HG03196 (cell line): ENCODE measurements at regions not wholly inside any gene's neighbourhood (a gene's known extent, or its start where the extent isn't known, plus 50 kb on each side); places are given as distances from the start of the nearest gene placed in this dataset.

Experiments used
- ATAC-seq: cut with Tn5 transposase; IDR thresholded peaks from one replicate; pipeline ENCODE4 v1.9.1; 2021; ENCODE audit not compliant: unreplicated experiment

- ATAC-seq: no peak
Measured at GRCh38 chr2:83695530-83695929, 763.5 kb downstream of the SUCLG1 start.

GRCh38 chr2:83695037-83695436 is 764.0 kb downstream of the SUCLG1 start:
- no peak for ATAC-seq

DNA sequence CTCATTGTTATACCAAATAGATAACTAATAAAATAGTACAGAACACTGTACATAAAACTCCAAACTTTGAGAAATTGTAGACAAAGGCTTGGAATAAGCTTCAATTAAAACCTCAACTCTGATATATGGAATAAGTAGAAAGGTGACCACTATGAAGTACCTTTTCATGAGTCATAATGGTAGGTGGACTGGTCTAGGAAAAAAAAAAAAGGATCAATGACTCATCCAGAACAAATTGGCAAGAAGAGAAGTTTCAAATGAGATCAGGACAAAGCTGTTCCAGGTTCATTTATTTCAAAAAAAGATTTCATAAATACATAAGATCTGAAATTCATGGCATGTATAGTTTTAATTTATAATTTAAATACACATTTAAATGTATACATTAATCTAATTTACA is 769.7 kb downstream of the SUCLG1 start:
- ATAC-seq: no peak

GRCh38 chr2:83686863-83687262 is 772.2 kb downstream of the SUCLG1 start:
- no peak for ATAC-seq

GRCh38 chr2:83674050-83674449 is 785.0 kb downstream of the SUCLG1 start:
- ATAC-seq: no peak

- no peak for ATAC-seq
Measured at GRCh38 chr2:83665894-83666293, 793.2 kb downstream of the SUCLG1 start.

DNA sequence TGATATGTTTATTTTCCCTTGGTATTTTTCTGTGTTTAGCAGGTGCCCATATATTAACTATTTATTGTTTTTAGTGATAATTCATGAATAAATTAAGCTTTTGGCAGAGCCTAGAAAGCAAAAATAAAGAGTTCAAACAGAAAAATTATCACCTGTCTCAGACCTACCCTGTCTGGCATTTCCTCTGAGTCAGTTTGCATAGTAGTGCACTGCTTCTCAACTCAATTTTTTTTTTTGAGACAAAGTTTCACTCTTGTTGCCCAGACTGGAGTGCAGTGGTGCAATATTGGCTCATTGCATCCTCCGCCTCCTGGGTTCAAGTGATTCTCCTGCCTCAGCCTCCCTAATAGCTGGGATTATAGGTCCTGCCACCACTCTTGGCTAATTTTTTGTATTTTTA is 793.9 kb downstream of the SUCLG1 start:
- no peak for ATAC-seq

DNA sequence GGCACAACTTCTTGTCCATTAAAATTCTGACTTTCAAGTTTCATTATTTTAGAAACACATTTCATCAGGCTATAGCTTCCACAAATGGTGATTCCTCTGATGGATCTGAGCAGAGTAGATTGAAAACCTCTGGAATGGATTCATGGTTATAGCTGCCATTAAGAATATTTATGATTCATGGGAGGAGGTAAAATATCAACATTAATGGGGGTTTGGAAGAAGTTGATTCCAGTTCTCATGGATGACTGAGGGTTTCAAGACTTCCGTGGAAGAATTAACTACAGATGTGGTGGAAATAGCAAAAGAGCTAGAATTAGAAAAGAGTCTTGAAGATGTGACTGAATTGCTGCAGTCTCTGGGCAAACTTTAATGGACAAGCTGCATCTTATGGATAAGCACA is 797.4 kb downstream of the SUCLG1 start:
- ATAC-seq: no peak

- ATAC-seq: no peak
Measured at GRCh38 chr2:83654091-83654611, 804.9 kb downstream of the SUCLG1 start.

- no peak for ATAC-seq
Measured at GRCh38 chr2:83650898-83651297, 808.2 kb downstream of the SUCLG1 start.

GRCh38 chr2:83650161-83650560 is 808.9 kb downstream of the SUCLG1 start:
- no peak for ATAC-seq

- no peak for ATAC-seq
Measured at GRCh38 chr2:83640506-83640905, 818.6 kb downstream of the SUCLG1 start.

GRCh38 chr2:83633423-83633822 is 825.7 kb downstream of the SUCLG1 start:
- ATAC-seq: no peak

- no peak for ATAC-seq
Measured at GRCh38 chr2:83630351-83630750, 828.7 kb downstream of the SUCLG1 start.

DNA sequence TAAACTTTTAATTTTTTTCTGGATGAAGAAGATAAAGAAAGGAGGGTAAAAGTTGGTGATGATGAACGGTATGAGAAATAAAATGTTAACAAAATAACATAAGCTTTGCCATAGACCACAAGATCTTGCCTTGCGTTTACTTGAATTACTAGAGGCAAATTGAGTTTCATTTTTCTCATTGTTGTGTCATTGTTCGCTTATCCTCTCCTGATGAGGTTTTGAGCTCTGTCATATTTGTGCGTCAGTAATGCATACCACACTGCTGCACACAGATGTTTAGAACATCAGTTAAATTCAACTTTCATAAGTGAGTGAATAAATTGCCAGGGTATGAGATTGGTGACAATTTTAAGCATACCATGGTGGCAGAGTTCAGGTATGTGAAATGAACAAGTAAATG is 843.6 kb downstream of the SUCLG1 start:
- ATAC-seq: no peak

DNA sequence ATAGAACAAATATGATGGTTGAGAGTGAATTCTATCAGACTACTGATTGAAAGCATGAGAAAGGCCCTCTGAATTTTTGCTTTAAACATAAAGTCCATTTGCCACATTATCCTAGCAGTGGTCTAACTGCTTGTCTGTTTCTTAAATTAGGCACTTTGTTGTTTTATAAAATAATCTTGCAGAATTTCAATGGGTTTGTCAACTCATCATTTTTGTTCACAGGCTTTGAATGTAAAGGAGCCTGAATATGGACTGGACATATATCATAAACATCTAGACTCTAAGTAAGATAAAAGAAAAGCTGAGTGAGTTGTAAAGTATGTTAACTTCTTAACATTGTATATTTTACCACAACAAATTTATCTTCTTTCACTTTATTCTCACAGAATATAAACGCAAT is 845.9 kb downstream of the SUCLG1 start:
- ATAC-seq: no peak

DNA sequence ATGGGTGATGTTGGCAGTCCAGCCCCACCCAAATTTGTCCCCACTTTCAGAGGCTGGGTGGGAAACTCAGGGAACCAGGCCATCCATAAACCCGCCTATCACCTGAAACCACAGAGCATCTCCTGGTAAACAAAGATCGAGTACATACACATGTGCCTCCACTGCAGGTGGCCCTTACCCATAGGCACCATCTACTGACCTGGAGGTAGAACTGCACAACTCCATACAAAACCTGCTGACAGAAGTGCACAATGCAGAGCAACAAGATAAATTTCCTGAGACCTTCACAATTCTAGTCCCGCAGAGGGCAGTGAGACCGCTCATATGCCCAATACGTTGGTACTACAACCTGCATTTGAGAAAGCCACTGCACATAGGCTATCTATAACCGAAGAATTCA is 856.3 kb downstream of the SUCLG1 start:
- no peak for ATAC-seq

DNA sequence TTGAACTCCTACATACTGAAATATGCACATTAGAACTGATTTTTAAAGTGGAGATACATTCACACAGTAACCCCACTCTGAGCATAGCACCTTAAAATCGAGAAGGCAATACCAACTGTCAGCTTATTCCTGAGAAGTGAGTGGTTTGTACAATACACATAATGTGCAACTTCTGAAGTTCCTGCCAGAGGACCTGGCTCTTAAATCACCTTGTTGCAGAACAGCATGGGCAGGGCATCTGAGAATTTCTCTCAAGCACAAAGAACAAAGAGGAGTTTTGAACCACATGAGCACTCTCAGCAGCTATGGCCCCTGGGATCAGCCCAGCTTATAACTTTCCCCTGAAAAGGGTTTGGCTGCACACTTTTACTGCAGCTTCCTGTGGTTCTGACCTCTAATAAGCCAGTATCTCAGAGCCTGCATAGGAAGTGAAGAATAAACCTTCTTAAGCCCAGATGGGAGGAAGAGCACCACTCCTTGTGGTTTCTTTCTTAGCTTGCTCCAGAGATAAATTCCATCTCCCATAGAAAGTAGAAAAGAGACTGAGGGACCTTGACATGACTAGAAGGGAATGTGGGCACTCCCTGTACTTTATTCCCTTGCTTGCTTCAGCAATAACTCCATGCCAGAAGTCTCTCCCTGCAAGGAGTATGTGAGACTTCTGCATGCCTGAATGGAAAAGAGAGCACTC is 862.3 kb downstream of the SUCLG1 start:
- no peak for ATAC-seq

DNA sequence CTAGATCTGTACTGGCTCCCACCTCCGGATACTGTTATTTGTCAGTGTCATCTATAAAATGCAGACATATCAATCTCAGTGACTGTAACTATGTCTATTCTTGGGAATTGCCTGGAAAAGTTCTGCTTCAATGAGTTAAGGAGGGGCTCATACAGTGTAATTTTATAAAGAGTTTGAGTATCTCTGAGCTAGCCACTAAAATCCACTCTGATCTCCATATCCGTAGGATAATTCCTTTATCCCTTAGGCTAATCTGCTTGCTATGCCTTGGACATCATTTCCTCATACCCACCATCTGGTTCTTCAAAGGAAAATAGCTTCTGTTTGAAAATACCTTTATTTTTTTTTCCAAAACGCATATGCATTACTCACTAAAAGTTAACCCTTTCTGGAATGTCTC is 863.2 kb downstream of the SUCLG1 start:
- ATAC-seq: no peak

- ATAC-seq: no peak
Measured at GRCh38 chr2:83595121-83595690, 863.9 kb downstream of the SUCLG1 start.

DNA sequence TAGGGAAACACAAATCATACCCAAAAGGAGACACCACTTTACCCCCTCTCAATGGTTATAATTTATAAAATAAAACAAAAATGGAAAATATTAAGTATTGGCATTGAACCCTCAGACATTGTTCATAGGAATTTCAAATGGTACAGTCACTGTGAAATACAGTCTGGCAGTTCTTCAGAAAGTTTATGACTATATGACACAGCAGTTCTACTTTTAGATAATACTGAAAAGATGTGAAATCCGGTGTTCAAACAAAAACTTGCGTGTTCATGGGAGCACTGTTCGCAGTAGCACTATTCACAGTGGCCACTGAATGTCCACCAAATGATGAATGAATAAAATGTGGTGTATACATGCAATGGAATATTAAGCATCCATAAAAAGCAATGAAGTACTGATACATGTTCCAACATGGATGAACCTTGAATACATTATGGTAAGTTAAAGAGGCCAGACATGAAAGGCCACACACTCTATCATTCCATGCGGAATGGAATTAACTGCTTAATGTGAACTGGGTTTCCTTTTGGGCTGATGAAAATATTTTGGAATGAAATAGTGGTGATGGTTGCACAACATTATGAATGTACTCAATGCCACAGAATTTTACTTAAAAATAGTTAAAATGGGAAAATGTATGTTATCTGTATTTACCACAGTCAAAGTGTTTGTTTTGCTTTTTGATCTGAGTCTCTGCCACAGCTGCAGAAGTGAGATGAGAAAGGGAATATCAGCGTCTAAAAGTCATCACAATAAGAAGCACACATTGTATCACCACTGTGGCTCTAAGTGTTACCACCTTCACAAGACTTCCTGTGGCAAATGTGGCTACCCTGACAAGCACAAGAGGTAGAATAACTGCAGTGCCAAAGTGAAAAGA is 864.6 kb downstream of the SUCLG1 start:
- no peak for ATAC-seq

DNA sequence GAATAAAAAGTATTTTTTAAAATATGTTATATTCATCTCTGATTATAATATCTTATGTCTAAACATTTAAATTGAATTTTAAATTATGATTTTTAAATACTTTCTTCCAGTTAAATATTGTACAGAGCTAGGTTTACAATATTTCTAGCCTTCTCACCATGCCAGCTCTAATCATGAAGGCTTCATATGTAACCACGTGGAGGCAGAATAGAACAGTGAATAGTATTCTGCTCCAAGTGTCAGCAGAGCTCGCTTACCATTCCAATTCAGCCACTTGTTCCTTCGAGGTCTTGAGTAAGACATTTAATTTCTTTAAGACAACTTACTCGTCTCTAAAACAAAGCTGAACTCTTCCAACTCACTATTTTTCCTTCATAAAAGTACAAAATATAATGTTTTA is 871.8 kb downstream of the SUCLG1 start:
- no peak for ATAC-seq
